Stimulated activated CD8-positive, alpha-beta memory T cell treated with anti-CD3 and anti-CD28 coated beads, Interleukin-4, amount 100 ng/mL, for 48 hours (primary cell): ENCODE measurements at regions not wholly inside any gene's neighbourhood (a gene's known extent, or its start where the extent isn't known, plus 50 kb on each side); places are given as distances from the start of the nearest gene placed in this dataset.

Experiments used
- DNase-seq: peaks from one replicate; pipeline ENCODE4 v3.0.0-alpha.2; 2020

- DNase-seq = no peak
Measured at GRCh38 chr7:13336227-13336626, 648.8 kb downstream of the ARL4A start.

GRCh38 chr7:13352677-13353076, 636.8 kb downstream of the ETV1 start:
- no peak for DNase-seq

GRCh38 chr7:13359656-13360055, 629.8 kb downstream of the ETV1 start:
- no peak for DNase-seq

GRCh38 chr7:13386741-13387140, 602.7 kb downstream of the ETV1 start:
- no peak for DNase-seq

- no peak for DNase-seq
Measured at GRCh38 chr7:13407911-13408310, 581.6 kb downstream of the ETV1 start.

- no peak for DNase-seq
Measured at GRCh38 chr7:13411151-13411550, 578.3 kb downstream of the ETV1 start.

GRCh38 chr7:13411636-13412035, 577.8 kb downstream of the ETV1 start:
- DNase-seq = no peak

- no peak for DNase-seq
Measured at GRCh38 chr7:13414181-13414580, 575.3 kb downstream of the ETV1 start.

GRCh38 chr7:13414661-13415107, 574.8 kb downstream of the ETV1 start:
- no peak for DNase-seq

GRCh38 chr7:13416071-13416470, 573.4 kb downstream of the ETV1 start:
- DNase-seq = no peak

GRCh38 chr7:13416544-13416943, 572.9 kb downstream of the ETV1 start:
- DNase-seq = no peak

- DNase-seq = no peak
Measured at GRCh38 chr7:13420726-13421125, 568.7 kb downstream of the ETV1 start.

- no peak for DNase-seq
Measured at GRCh38 chr7:13421776-13422175, 567.7 kb downstream of the ETV1 start.

- no peak for DNase-seq
Measured at GRCh38 chr7:13433946-13434345, 555.5 kb downstream of the ETV1 start.

- DNase-seq = no peak
Measured at GRCh38 chr7:13442226-13442625, 547.2 kb downstream of the ETV1 start.

GRCh38 chr7:13447637-13448036, 541.8 kb downstream of the ETV1 start:
- no peak for DNase-seq

- no peak for DNase-seq
Measured at GRCh38 chr7:13448243-13448642, 541.2 kb downstream of the ETV1 start.

- no peak for DNase-seq
Measured at GRCh38 chr7:13449460-13449859, 540.0 kb downstream of the ETV1 start.

GRCh38 chr7:13454916-13455592, 534.4 kb downstream of the ETV1 start:
- DNase-seq = no peak

- no peak for DNase-seq
Measured at GRCh38 chr7:13457790-13458189, 531.7 kb downstream of the ETV1 start.

GRCh38 chr7:13466874-13467547, 522.5 kb downstream of the ETV1 start:
- no peak for DNase-seq

GRCh38 chr7:13476881-13477444, 512.5 kb downstream of the ETV1 start:
- no peak for DNase-seq

- no peak for DNase-seq
Measured at GRCh38 chr7:13489386-13489785, 500.1 kb downstream of the ETV1 start.

- DNase-seq = no peak
Measured at GRCh38 chr7:13496976-13497375, 492.5 kb downstream of the ETV1 start.
